Vagina (tissue), 2 donors: ENCODE measurements at regions not wholly inside any gene's neighbourhood (a gene's known extent, or its start where the extent isn't known, plus 50 kb on each side); places are given as distances from the start of the nearest gene placed in this dataset.

ENCODE experiments used
- DNase-seq, 2 donors: peaks; one replicate each; pipeline ENCODE4 v3.0.0-alpha.2; 2017; ENCODE audit errors: extremely low spot score in 2 of 2
- H3K27ac ChIP-seq: fragments of 200-600 bp; sonication (generic); one replicate; pipeline ENCODE4 v1.5.1; 2019
- H3K27me3 ChIP-seq: fragments of 200-600 bp; sonication (generic); one replicate; pipeline ENCODE4 v1.5.1; 2019
- H3K36me3 ChIP-seq, 2 donors: fragments of 200-600 bp; sonication (generic); one replicate each; pipeline ENCODE4 v1.5.1; 2017 to 2019
- H3K4me1 ChIP-seq: fragments of 200-600 bp; sonication (generic); one replicate; pipeline ENCODE4 v1.5.1; 2019
- H3K4me3 ChIP-seq, 2 donors: fragments of 200-600 bp; sonication (generic); 1 replicate in 1 of 2; 2 replicates in 1 of 2; pipeline ENCODE4 v1.5.1; 2016 to 2019
- H3K9me3 ChIP-seq: fragments of 200-600 bp; sonication (generic); one replicate; pipeline ENCODE4 v1.5.1; 2019
- CTCF ChIP-seq, 3 experiments: fragments of 450-650 bp in 2 of 3; fragments of 200-600 bp in 1 of 3; sonication (generic) in 1 of 3; IDR thresholded peaks; one replicate each; pipeline ENCODE4 v1.5.1; 2017 to 2019; ENCODE audit warnings: antibody characterized with exemption in 3 of 3, mild to moderate bottlenecking in 2 of 3, moderate library complexity in 2 of 3
- POLR2A ChIP-seq, 2 donors: fragments of 450-650 bp; IDR thresholded peaks; one replicate each; pipeline ENCODE4 v1.6.1; 2017; ENCODE audit warnings: antibody characterized with exemption in 2 of 2, mild to moderate bottlenecking in 2 of 2, moderate library complexity in 2 of 2
- POLR2AphosphoS5 ChIP-seq, 2 donors: sonication (generic); formaldehyde crosslinking; IDR thresholded peaks; one replicate each; pipeline ENCODE4 v1.9.0; 2017; ENCODE audit warnings: antibody characterized with exemption in 2 of 2, mild to moderate bottlenecking in 2 of 2, low read depth in 1 of 2; ENCODE audit not compliant: insufficient read depth in 1 of 2
- intact Hi-C: fragments of 100-400 bp; cut with DNase I; formaldehyde crosslinking; loops from one replicate; pipeline ENCODE4 v1.15.1; 2023

- intact Hi-C loops = no loop called here
- DNase-seq = no peak
- H3K4me1 ChIP-seq = no peaks in the 10 kb centered on the region
- H3K27me3 ChIP-seq = no peaks in the 10 kb centered on the region
- H3K4me3 ChIP-seq = no peak overlapping the region
- no peak for TF ChIP-seq POLR2AphosphoS5 (IDR thresholded peaks at IDR 0.05; ENCODE audit: insufficient read depth in 1 of 2, low read depth in 1 of 2)
- TF ChIP-seq POLR2A (IDR thresholded peaks at IDR 0.05) = no peak
- TF ChIP-seq CTCF (IDR thresholded peaks at IDR 0.05) = no peak
- no peaks in the 10 kb centered on the region for H3K36me3 ChIP-seq
- H3K9me3 ChIP-seq = no peaks in the 10 kb centered on the region
- H3K27ac ChIP-seq = no peak overlapping the region
These were observed 513.0 kb upstream of the ANKRD30A start for GRCh38 chr10:36612436-36612835.

DNA sequence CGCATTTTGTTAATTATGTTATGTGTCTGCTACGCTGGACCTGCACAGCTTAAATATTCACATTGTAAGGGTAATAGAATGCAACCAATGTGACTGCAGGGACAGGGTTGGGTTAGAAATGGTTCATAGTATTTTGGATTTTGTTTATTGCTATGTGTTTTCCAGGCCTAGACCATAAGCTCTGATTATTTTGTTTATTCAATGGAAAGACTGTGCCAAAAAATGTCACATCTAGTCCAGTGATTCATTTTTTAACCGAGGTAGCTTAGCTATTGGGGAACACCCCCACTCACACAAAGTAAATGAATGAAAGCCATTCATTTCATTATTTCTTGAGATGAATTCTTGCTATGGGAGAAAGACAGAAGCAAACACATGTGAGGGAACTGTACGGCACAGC is 516.5 kb upstream of the ANKRD30A start:
- no peak for DNase-seq
- Histone ChIP-seq H3K4me1 (no peaks in the 10 kb centered on the region), H3K27me3 (no peaks in the 10 kb centered on the region), H3K9me3 (no peaks in the 10 kb centered on the region), H3K27ac (no peak overlapping the region), H3K4me3 (no peak overlapping the region), H3K36me3 (no peaks in the 10 kb centered on the region)
- intact Hi-C loops = no loop called here
- no peak for TF ChIP-seq POLR2A (IDR thresholded peaks at IDR 0.05)
- no peak for TF ChIP-seq CTCF (IDR thresholded peaks at IDR 0.05)
- TF ChIP-seq POLR2AphosphoS5 (IDR thresholded peaks at IDR 0.05; ENCODE audit: insufficient read depth in 1 of 2, low read depth in 1 of 2) = no peak

DNA sequence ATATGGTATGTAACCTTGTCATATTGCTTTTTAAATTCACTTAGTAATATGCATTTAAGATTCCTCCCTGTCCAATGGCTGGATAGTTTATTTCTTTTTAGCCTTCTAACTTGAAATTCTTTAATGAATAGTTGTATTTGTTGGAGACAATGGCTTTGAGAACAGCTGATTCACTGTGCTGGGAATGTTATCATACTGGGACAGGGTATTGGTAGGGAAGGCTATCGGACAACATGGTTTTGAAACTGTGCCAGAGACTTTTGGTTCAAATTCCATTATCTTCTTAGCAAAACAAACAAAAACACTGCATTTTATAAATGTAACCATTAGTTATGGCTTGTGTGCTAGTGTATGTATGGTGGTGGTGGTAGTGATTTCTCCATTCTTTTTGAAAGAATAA is 517.1 kb upstream of the ANKRD30A start:
- H3K4me1 ChIP-seq = no peaks in the 10 kb centered on the region
- H3K36me3 ChIP-seq = no peaks in the 10 kb centered on the region
- TF ChIP-seq POLR2A (IDR thresholded peaks at IDR 0.05) (no peak), POLR2AphosphoS5 (IDR thresholded peaks at IDR 0.05; ENCODE audit: insufficient read depth in 1 of 2, low read depth in 1 of 2) (no peak), CTCF (IDR thresholded peaks at IDR 0.05) (no peak)
- H3K27ac ChIP-seq = no peak overlapping the region
- no peaks in the 10 kb centered on the region for H3K27me3 ChIP-seq
- DNase-seq = no peak
- H3K9me3 ChIP-seq = no peaks in the 10 kb centered on the region
- intact Hi-C loops = no loop called here
- H3K4me3 ChIP-seq = no peak overlapping the region

DNA sequence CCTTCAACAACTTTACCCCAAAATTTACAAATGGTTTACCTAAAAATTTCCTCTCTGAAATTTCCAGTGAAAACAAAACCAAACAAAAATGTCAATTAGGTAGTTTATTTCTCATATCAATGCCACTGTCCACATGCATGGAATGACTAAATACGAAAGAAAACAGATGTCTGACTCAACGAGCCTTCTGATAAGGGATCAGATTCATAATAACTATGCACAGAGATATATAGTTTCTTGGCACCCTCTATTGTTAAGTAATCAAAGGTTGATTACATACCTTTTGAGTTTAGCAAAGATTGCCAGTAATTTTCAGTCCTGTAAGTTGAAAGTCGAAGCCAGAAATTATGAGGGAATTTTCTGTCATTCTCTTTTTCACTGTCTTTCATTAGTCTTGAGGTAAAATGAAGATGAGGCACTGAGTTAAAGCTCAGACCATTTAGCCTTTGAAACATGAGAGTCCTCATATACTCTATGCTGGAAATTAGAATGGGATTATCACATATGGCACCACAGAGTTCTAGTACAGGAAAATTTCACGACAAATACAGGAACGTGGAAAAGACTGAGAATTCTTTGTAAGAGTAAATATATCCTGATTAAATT is 519.1 kb upstream of the ANKRD30A start:
- intact Hi-C loops = no loop called here
- no peak overlapping the region for H3K27ac ChIP-seq
- H3K27me3 ChIP-seq = no peaks in the 10 kb centered on the region
- H3K4me3 ChIP-seq = no peak overlapping the region
- no peaks in the 10 kb centered on the region for H3K4me1 ChIP-seq
- no peak for TF ChIP-seq CTCF (IDR thresholded peaks at IDR 0.05)
- no peak for DNase-seq
- no peaks in the 10 kb centered on the region for H3K36me3 ChIP-seq
- no peaks in the 10 kb centered on the region for H3K9me3 ChIP-seq

GRCh38 chr10:36604316-36604715 is 521.1 kb upstream of the ANKRD30A start:
- Histone ChIP-seq H3K4me1 (no peaks in the 10 kb centered on the region), H3K27me3 (no peaks in the 10 kb centered on the region), H3K27ac (no peak overlapping the region), H3K4me3 (no peak overlapping the region), H3K36me3 (no peaks in the 10 kb centered on the region), H3K9me3 (no peaks in the 10 kb centered on the region)
- no peak for DNase-seq
- no peak for TF ChIP-seq POLR2AphosphoS5 (IDR thresholded peaks at IDR 0.05; ENCODE audit: insufficient read depth in 1 of 2, low read depth in 1 of 2)
- TF ChIP-seq CTCF (IDR thresholded peaks at IDR 0.05) = no peak
- TF ChIP-seq POLR2A (IDR thresholded peaks at IDR 0.05) = no peak
- intact Hi-C loops = no loop called here
